Fibroblast of lung (primary cell): ENCODE measurements at regions not wholly inside any gene's neighbourhood (a gene's known extent, or its start where the extent isn't known, plus 50 kb on each side); places are given as distances from the start of the nearest gene placed in this dataset.

Source experiments
- EZH2 ChIP-seq: IDR thresholded peaks from 2 replicates; pipeline ENCODE4 v1.5.1; 2012; ENCODE audit warnings: low read length, control low read depth, mild to moderate bottlenecking; ENCODE audit errors: missing control alignments
- TF ChIP-seq, protein P1 (sequence below), 2 donors: IDR thresholded peaks in 1 of 2; conservative IDR thresholded peaks in 1 of 2; 1 replicate in 1 of 2; 2 replicates in 1 of 2; pipeline ENCODE4 v1.5.1; 2011 to 2012; ENCODE audit warnings: low read length in 2 of 2, control low read depth in 1 of 2, inconsistent platforms in 1 of 2, low read depth in 1 of 2, mild to moderate bottlenecking in 1 of 2

GRCh38 chr10:121411004-121411403, 187.2 kb downstream of the FGFR2 start:
- TF ChIP-seq, protein P1, sequence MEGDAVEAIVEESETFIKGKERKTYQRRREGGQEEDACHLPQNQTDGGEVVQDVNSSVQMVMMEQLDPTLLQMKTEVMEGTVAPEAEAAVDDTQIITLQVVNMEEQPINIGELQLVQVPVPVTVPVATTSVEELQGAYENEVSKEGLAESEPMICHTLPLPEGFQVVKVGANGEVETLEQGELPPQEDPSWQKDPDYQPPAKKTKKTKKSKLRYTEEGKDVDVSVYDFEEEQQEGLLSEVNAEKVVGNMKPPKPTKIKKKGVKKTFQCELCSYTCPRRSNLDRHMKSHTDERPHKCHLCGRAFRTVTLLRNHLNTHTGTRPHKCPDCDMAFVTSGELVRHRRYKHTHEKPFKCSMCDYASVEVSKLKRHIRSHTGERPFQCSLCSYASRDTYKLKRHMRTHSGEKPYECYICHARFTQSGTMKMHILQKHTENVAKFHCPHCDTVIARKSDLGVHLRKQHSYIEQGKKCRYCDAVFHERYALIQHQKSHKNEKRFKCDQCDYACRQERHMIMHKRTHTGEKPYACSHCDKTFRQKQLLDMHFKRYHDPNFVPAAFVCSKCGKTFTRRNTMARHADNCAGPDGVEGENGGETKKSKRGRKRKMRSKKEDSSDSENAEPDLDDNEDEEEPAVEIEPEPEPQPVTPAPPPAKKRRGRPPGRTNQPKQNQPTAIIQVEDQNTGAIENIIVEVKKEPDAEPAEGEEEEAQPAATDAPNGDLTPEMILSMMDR (conservative IDR thresholded peaks at IDR 0.05 in 1 of 2, IDR thresholded peaks at IDR 0.05 in 1 of 2; ENCODE audit: low read depth in 1 of 2, low read length in 2 of 2) = no peak
- no peak for TF ChIP-seq EZH2
